ENCODE measurements at regions not wholly inside any gene's neighbourhood (a gene's known extent, or its start where the extent isn't known, plus 50 kb on each side); places are given as distances from the start of the nearest gene placed in this dataset.

GRCh38 chr7:66497346-66497745, 131.3 kb upstream of the KCTD7 start:
- TF ChIP-seq CTCF (IDR thresholded peaks at IDR 0.05) (no peak), EZH2 (IDR thresholded peaks at IDR 0.05; ENCODE audit: borderline replicate concordance, insufficient read depth, low read depth, low read length, poor library complexity, severe bottlenecking) (no peak)

Measured in B cell (primary cell).